ENCODE measurements at regions not wholly inside any gene's neighbourhood (a gene's known extent, or its start where the extent isn't known, plus 50 kb on each side); places are given as distances from the start of the nearest gene placed in this dataset.
A peak's percentile ranks its signal among the peaks of the same experiment; 100 is the strongest.
"Not testable (repeated sequence)": the region's sequence is repeated elsewhere in the genome, so short reads cannot be mapped to it uniquely, and the experiment has no call there.

- DNase-seq: no peak
Observed at GRCh38 chr7:29619111-29619510, 55.5 kb downstream of the PRR15 start.

GRCh38 chr7:29619848-29620555 lies 56.4 kb downstream of the PRR15 start:
- DNase-seq: no peak

- DNase-seq: no peak
Observed at GRCh38 chr7:29620556-29620930, 56.9 kb downstream of the PRR15 start.

GRCh38 chr7:29622335-29623265 lies 59.0 kb downstream of the PRR15 start:
- DNase-seq: no peak

GRCh38 chr7:29623973-29624372 lies 60.3 kb downstream of the PRR15 start:
- no peak for DNase-seq

GRCh38 chr7:29626730-29627129 lies 63.1 kb downstream of the PRR15 start:
- DNase-seq: no peak

GRCh38 chr7:29627631-29628030 lies 64.0 kb downstream of the PRR15 start:
- DNase-seq: no peak

GRCh38 chr7:29629507-29629906 lies 65.9 kb downstream of the PRR15 start:
- DNase-seq: no peak

- peak; percentile 72 for DNase-seq
Observed at GRCh38 chr7:29635067-29636008, 71.7 kb downstream of the PRR15 start.

- no peak for DNase-seq
Observed at GRCh38 chr7:29636009-29636351, 72.3 kb downstream of the PRR15 start.

- no peak for DNase-seq
Observed at GRCh38 chr7:29637374-29637773, 73.7 kb downstream of the PRR15 start.

GRCh38 chr7:29638841-29639240 lies 75.2 kb downstream of the PRR15 start:
- DNase-seq: not testable (repeated sequence)

GRCh38 chr7:29639386-29639785 lies 75.8 kb downstream of the PRR15 start:
- no peak for DNase-seq

GRCh38 chr7:29639886-29640595 lies 76.4 kb downstream of the PRR15 start:
- DNase-seq: no peak

GRCh38 chr7:29641651-29642050 lies 78.0 kb downstream of the PRR15 start:
- DNase-seq: no peak

- DNase-seq: no peak
Observed at GRCh38 chr7:29642494-29643155, 79.0 kb downstream of the PRR15 start.

- DNase-seq: not testable (repeated sequence)
Observed at GRCh38 chr7:29646116-29646515, 82.5 kb downstream of the PRR15 start.

GRCh38 chr7:29647020-29647654 lies 83.5 kb downstream of the PRR15 start:
- no peak for DNase-seq

GRCh38 chr7:29647691-29648210 lies 84.1 kb downstream of the PRR15 start:
- not testable (repeated sequence) for DNase-seq

- no peak for DNase-seq
Observed at GRCh38 chr7:29649028-29649716, 85.5 kb downstream of the PRR15 start.
